ENCODE measurements at regions not wholly inside any gene's neighbourhood (a gene's known extent, or its start where the extent isn't known, plus 50 kb on each side); places are given as distances from the start of the nearest gene placed in this dataset.

DNA sequence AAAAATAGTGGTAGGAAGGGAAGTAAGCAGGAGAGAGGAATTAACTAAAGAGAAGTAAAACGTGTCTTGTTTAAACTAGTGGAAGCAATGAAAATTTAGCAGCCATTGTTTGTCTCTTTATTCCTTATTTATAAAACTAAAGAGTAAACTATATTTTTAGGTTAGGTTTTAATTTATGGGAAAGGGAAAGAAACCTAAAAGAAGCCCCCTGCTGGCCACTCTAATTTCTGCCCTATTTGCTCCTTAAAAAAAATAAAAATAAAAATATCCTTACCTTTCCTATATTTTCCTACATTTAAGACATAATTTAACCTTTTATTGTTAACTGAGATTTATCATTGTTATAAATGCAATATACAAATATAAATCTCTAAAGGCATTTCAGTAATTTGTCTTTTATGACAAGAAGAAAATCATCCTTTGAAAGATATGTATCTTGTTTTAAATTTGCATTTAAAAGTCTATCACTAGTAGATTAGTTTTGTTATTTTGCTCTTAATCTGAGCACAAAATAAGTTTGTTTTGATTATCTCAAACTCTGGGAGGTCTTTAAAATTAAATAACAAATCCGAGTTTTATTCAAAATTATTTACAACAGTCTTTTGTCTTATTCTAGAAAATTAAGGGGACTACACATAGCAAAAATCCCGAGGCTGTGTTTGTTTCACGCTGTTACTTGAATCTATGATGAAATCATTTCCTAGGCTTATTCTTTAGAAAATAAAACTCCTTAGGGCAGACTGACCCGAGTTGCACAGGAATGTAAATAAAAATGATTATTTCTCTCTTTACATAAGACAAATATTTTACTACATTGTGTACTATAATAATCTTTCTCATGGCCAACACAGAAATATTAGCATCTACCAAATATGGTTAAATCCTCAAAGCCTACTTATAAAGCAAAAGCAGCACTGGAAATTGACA lies 201.7 kb downstream of the NRIP1 start:
- DNase-seq (ENCODE audit: insufficient read length, low spot score), result no peak
- FAIRE-seq, result no peak
- no peak for TF ChIP-seq POLR2A (IDR thresholded peaks at IDR 0.05; ENCODE audit: low read depth, low read length)
- no peak for TF ChIP-seq SPI1 (IDR thresholded peaks at IDR 0.05; ENCODE audit: low read depth, low read length)
- TF ChIP-seq PAX5 (IDR thresholded peaks at IDR 0.05; ENCODE audit: insufficient read depth, low read length, severe bottlenecking), result no peak
- no peak for TF ChIP-seq TAF1 (IDR thresholded peaks at IDR 0.05; ENCODE audit: low read depth, low read length)
- TF ChIP-seq POU2F2 (IDR thresholded peaks at IDR 0.05; ENCODE audit: low read depth, low read length), result no peak
- no peak for TF ChIP-seq POLR2AphosphoS5 (IDR thresholded peaks at IDR 0.05; ENCODE audit: low read depth, low read length)

DNA sequence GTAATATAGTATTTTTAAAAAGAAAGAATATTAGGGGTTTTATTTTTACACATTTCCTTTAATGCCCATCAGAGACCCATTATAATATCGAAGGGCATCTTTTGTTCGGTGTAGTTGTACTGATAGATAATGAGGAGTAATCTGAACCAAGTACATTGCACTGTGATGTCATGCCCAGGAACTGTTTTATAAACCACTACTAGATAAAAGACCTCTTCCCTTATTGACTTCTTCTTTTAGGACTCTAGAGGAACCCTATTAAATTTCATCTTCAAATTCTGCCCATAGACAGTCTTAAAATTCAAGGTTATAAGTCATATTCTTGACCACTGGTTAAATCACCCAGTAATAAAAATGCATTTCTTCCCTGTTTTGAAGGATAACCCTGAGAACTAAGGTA lies 206.5 kb downstream of the NRIP1 start:
- FAIRE-seq (no peak), DNase-seq (ENCODE audit: insufficient read length, low spot score) (no peak)
- TF ChIP-seq TAF1 (IDR thresholded peaks at IDR 0.05; ENCODE audit: low read depth, low read length), result no peak
- no peak for TF ChIP-seq POLR2AphosphoS5 (IDR thresholded peaks at IDR 0.05; ENCODE audit: low read depth, low read length)
- TF ChIP-seq POU2F2 (IDR thresholded peaks at IDR 0.05; ENCODE audit: low read depth, low read length), result no peak
- no peak for TF ChIP-seq SPI1 (IDR thresholded peaks at IDR 0.05; ENCODE audit: low read depth, low read length)
- TF ChIP-seq PAX5 (IDR thresholded peaks at IDR 0.05; ENCODE audit: insufficient read depth, low read length, severe bottlenecking), result no peak
- TF ChIP-seq POLR2A (IDR thresholded peaks at IDR 0.05; ENCODE audit: low read depth, low read length), result no peak

DNA sequence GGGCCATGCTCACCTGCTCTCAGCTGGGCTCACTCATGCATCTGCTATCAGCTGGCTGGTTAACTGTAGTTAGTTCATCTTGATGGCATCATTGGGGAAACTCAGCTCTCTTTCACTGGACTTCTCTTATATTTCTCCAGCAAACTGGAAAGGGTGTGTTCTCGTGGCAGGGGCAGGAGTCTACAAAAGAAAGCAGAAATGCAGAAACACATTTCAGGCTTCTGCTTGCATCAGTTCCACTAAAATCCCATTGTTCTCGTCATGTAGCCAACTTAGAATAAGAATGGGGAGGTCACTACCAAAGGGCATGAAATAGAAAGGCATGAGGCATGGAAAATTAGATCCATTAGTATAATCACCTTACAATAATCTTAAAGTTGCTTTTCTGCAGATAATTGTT lies 207.3 kb downstream of the NRIP1 start:
- DNase-seq (ENCODE audit: insufficient read length, low spot score) (no peak), FAIRE-seq (no peak)
- no peak for TF ChIP-seq POU2F2 (IDR thresholded peaks at IDR 0.05; ENCODE audit: low read depth, low read length)
- TF ChIP-seq SPI1 (IDR thresholded peaks at IDR 0.05; ENCODE audit: low read depth, low read length), result no peak
- TF ChIP-seq TAF1 (IDR thresholded peaks at IDR 0.05; ENCODE audit: low read depth, low read length), result no peak
- TF ChIP-seq POLR2AphosphoS5 (IDR thresholded peaks at IDR 0.05; ENCODE audit: low read depth, low read length), result no peak
- TF ChIP-seq PAX5 (IDR thresholded peaks at IDR 0.05; ENCODE audit: insufficient read depth, low read length, severe bottlenecking), result no peak
- TF ChIP-seq POLR2A (IDR thresholded peaks at IDR 0.05; ENCODE audit: low read depth, low read length), result no peak

DNA sequence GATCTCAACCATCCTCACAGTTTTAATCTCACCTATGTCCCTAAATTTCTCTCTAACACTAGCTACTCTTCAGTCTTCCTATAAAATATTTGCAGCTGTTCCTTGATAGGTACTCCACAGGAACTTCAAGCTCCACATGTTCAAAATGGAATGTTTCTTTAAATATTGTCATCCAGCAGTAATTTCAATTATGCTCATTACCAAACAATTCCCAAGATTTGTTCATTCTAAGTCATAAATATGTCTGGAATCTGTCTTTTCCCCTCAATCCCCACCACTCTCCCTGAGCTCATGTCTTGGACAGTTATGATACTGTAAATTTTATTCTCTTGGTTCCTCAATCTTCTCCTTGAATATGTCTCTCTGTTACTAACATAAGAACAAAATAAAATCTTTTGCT lies 214.4 kb downstream of the NRIP1 start:
- no peak for DNase-seq (ENCODE audit: insufficient read length, low spot score)
- no peak for FAIRE-seq
- TF ChIP-seq POLR2A (IDR thresholded peaks at IDR 0.05; ENCODE audit: low read depth, low read length), result no peak
- TF ChIP-seq PAX5 (IDR thresholded peaks at IDR 0.05; ENCODE audit: insufficient read depth, low read length, severe bottlenecking), result no peak
- no peak for TF ChIP-seq POLR2AphosphoS5 (IDR thresholded peaks at IDR 0.05; ENCODE audit: low read depth, low read length)
- no peak for TF ChIP-seq TAF1 (IDR thresholded peaks at IDR 0.05; ENCODE audit: low read depth, low read length)
- TF ChIP-seq SPI1 (IDR thresholded peaks at IDR 0.05; ENCODE audit: low read depth, low read length), result no peak
- TF ChIP-seq POU2F2 (IDR thresholded peaks at IDR 0.05; ENCODE audit: low read depth, low read length), result no peak

DNA sequence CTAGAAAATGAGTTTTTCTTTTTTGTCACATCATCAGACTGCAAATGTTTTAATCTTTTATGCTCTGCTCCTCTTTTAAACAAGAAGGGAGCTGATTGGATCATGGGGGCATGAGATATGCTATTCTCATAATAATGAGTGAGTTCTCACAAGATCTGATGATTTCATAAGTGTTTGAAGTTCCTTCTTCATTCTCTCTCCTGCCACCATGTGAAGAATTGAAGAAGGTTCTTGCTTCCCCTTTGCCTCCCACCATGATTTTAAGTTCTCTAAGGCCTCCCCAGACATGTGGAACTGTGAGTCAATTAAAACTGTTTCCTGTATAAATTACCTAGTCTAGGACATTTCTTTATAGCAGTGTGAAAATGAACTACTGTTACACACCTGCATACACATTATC lies 218.2 kb downstream of the NRIP1 start:
- no peak for TF ChIP-seq POLR2A (IDR thresholded peaks at IDR 0.05; ENCODE audit: low read depth, low read length)
- no peak for TF ChIP-seq POU2F2 (IDR thresholded peaks at IDR 0.05; ENCODE audit: low read depth, low read length)
- no peak for TF ChIP-seq TAF1 (IDR thresholded peaks at IDR 0.05; ENCODE audit: low read depth, low read length)
- TF ChIP-seq POLR2AphosphoS5 (IDR thresholded peaks at IDR 0.05; ENCODE audit: low read depth, low read length), result no peak
- no peak for TF ChIP-seq SPI1 (IDR thresholded peaks at IDR 0.05; ENCODE audit: low read depth, low read length)
- TF ChIP-seq PAX5 (IDR thresholded peaks at IDR 0.05; ENCODE audit: insufficient read depth, low read length, severe bottlenecking), result no peak
- DNase-seq (ENCODE audit: insufficient read length, low spot score) (no peak), FAIRE-seq (no peak)

DNA sequence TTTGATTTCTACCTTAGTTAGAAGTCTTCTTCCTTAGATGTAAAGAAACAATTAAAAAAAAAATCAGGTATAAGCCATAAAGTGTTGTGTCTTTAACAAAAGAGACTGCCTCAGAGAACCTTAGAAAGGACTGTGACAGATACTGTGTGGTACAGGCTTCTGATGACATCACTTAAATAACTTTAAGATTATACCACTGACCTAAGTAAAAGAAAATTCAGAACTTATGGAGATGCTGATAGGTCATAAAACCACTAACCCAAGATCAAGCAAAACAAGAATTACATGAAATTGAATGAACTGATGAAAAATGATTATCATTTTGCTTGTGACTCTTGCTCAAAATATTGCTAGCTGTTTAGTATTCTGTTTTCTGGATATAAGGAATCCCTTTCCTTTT lies 220.8 kb downstream of the NRIP1 start:
- no peak for FAIRE-seq
- TF ChIP-seq POU2F2 (IDR thresholded peaks at IDR 0.05; ENCODE audit: low read depth, low read length) (no peak), PAX5 (IDR thresholded peaks at IDR 0.05; ENCODE audit: insufficient read depth, low read length, severe bottlenecking) (no peak), SPI1 (IDR thresholded peaks at IDR 0.05; ENCODE audit: low read depth, low read length) (no peak), POLR2AphosphoS5 (IDR thresholded peaks at IDR 0.05; ENCODE audit: low read depth, low read length) (no peak), POLR2A (IDR thresholded peaks at IDR 0.05; ENCODE audit: low read depth, low read length) (no peak), TAF1 (IDR thresholded peaks at IDR 0.05; ENCODE audit: low read depth, low read length) (no peak)
- no peak for DNase-seq (ENCODE audit: insufficient read length, low spot score)

DNA sequence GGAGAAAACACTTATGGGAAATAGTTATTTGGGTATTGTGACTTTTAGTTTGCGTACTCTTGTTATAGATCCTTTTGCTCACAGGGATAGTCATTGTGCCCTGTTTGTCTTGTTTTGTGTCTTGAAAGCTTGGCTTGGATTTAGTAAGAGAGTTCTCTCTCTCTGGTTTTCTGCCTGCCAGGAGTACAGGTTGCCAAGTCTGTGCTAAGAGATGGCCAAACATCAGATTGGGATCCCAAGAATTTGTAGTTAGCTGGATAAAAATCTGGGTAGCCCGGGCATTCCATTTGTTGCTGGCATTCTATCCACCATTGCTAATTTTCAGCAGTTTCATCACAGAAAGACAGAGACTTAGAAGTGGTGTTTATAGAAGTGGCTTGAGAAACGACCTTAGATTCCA lies 222.2 kb downstream of the NRIP1 start:
- DNase-seq (ENCODE audit: insufficient read length, low spot score), result no peak

DNA sequence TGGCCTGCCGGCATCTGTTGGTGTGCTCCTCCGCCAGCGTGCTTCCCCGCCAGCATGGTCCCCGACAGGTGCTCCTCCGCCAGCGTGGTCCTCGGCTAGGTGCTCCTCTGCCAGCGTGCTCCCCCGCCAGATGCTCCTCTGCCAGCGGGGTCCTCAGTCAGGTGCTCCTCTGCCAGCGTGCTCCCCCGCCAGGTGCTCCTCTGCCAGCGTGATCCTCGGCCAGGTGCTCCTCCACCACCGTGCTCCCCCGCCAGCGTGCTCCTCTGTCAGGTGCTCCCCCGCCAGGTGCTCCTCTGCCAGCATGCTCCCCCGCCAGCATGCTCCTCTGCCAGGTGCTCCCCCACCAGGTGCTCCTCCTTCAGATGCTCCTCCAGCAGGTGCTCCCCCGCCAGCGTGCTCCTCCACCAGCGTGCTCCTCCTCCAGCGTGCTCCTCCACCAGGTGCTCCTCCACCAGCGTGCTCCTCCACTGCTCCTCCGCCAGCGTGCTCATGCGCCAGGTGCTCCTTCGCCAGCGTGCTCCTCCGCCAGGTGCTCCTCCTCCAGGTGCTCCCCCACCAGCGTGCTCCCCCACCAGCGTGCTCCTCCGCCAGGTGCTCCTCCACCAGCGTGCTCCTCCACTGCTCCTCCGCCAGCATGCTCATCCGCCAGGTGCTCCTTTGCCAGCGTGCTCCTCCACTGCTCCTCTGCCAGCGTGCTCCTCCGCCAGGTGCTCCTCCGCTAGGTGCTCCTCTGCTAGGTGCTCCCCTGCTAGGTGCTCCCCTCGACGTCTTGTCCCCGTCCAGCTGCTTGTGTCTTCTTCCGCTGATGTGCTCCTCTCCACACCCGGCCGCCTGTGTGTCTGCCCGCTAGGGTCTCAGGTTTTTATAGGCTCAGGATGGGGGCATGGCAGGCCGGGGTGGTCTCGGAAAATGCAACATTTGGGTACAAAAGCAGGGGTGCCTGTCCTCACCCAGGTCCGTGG lies 223.0 kb downstream of the NRIP1 start:
- no peak for TF ChIP-seq POLR2AphosphoS5 (IDR thresholded peaks at IDR 0.05; ENCODE audit: low read depth, low read length)
- no peak for TF ChIP-seq POU2F2 (IDR thresholded peaks at IDR 0.05; ENCODE audit: low read depth, low read length)
- TF ChIP-seq PAX5 (IDR thresholded peaks at IDR 0.05; ENCODE audit: insufficient read depth, low read length, severe bottlenecking), result no peak
- TF ChIP-seq POLR2A (IDR thresholded peaks at IDR 0.05; ENCODE audit: low read depth, low read length), result no peak
- TF ChIP-seq SPI1 (IDR thresholded peaks at IDR 0.05; ENCODE audit: low read depth, low read length), result no peak
- no peak for TF ChIP-seq TAF1 (IDR thresholded peaks at IDR 0.05; ENCODE audit: low read depth, low read length)
- DNase-seq (ENCODE audit: insufficient read length, low spot score), result no peak
- FAIRE-seq, result no peak

More for the DNA sequence above, 222.2 kb downstream of the NRIP1 start:
- no peak for TF ChIP-seq POLR2AphosphoS5 (IDR thresholded peaks at IDR 0.05; ENCODE audit: low read depth, low read length)
- TF ChIP-seq POU2F2 (IDR thresholded peaks at IDR 0.05; ENCODE audit: low read depth, low read length), result no peak
- no peak for TF ChIP-seq TAF1 (IDR thresholded peaks at IDR 0.05; ENCODE audit: low read depth, low read length)
- no peak for TF ChIP-seq POLR2A (IDR thresholded peaks at IDR 0.05; ENCODE audit: low read depth, low read length)
- TF ChIP-seq SPI1 (IDR thresholded peaks at IDR 0.05; ENCODE audit: low read depth, low read length), result no peak
- TF ChIP-seq PAX5 (IDR thresholded peaks at IDR 0.05; ENCODE audit: insufficient read depth, low read length, severe bottlenecking), result no peak
- FAIRE-seq, result no peak

Measured in GM12891 (cell line).